ENCODE measurements at regions not wholly inside any gene's neighbourhood (a gene's known extent, or its start where the extent isn't known, plus 50 kb on each side); places are given as distances from the start of the nearest gene placed in this dataset.

- no peak for TF ChIP-seq CTCF (IDR thresholded peaks at IDR 0.05; ENCODE audit: insufficient read depth, low read length, poor library complexity, severe bottlenecking)
- TF ChIP-seq EZH2phosphoT487 (conservative IDR thresholded peaks at IDR 0.05; ENCODE audit: low read length), result no peak
Measured at GRCh38 chr4:43763029-43763610, 685.5 kb downstream of the KCTD8 start.

All from SU-DHL-6 (cell line).